Skin epidermis (tissue), 12 donors: ENCODE measurements at regions not wholly inside any gene's neighbourhood (a gene's known extent, or its start where the extent isn't known, plus 50 kb on each side); places are given as distances from the start of the nearest gene placed in this dataset.

Experiments used
- H3K27ac ChIP-seq, 21 experiments: fragments of 200-600 bp; sonication (generic) in 11 of 21; one replicate each; pipeline ENCODE4 v1.5.0; 2020; ENCODE audit warnings: mild to moderate bottlenecking in 3 of 21, inconsistent platforms in 2 of 21, moderate library complexity in 2 of 21
- H3K4me3 ChIP-seq, 7 experiments: fragments of 200-600 bp; sonication (generic) in 2 of 7; one replicate each; pipeline ENCODE4 v1.5.0; 2020; ENCODE audit warnings: inconsistent platforms in 2 of 7, mild to moderate bottlenecking in 2 of 7, moderate library complexity in 1 of 7

- Histone ChIP-seq H3K27ac (no peak overlapping the region), H3K4me3 (no peak overlapping the region)
These were observed 1221.6 kb upstream of the NRXN1 start for GRCh38 chr2:52253416-52253980.

GRCh38 chr2:52238782-52239181, 1206.8 kb upstream of the NRXN1 start:
- H3K27ac ChIP-seq, result no peak overlapping the region
- H3K4me3 ChIP-seq, result no peak overlapping the region

- Histone ChIP-seq H3K4me3 (no peak overlapping the region), H3K27ac (no peak overlapping the region)
These were observed 1190.2 kb upstream of the NRXN1 start for GRCh38 chr2:52222128-52222527.

GRCh38 chr2:52220393-52220792, 1188.5 kb upstream of the NRXN1 start:
- Histone ChIP-seq H3K4me3 (no peak overlapping the region), H3K27ac (no peak overlapping the region)

- Histone ChIP-seq H3K4me3 (no peak overlapping the region), H3K27ac (no peak overlapping the region)
These were observed 1178.7 kb upstream of the NRXN1 start for GRCh38 chr2:52210611-52211010.

GRCh38 chr2:52210161-52210560, 1178.2 kb upstream of the NRXN1 start:
- no peak overlapping the region for H3K4me3 ChIP-seq
- H3K27ac ChIP-seq, result no peak overlapping the region

- no peak overlapping the region for H3K4me3 ChIP-seq
- H3K27ac ChIP-seq, result no peak overlapping the region
These were observed 1162.4 kb upstream of the NRXN1 start for GRCh38 chr2:52194342-52194741.

GRCh38 chr2:52193804-52194203, 1161.9 kb upstream of the NRXN1 start:
- Histone ChIP-seq H3K4me3 (no peak overlapping the region), H3K27ac (no peak overlapping the region)

GRCh38 chr2:52192656-52193055, 1160.7 kb upstream of the NRXN1 start:
- Histone ChIP-seq H3K4me3 (no peak overlapping the region), H3K27ac (no peak overlapping the region)

GRCh38 chr2:52181080-52181479, 1149.1 kb upstream of the NRXN1 start:
- no peak overlapping the region for H3K4me3 ChIP-seq
- no peak overlapping the region for H3K27ac ChIP-seq

GRCh38 chr2:52178845-52179244, 1146.9 kb upstream of the NRXN1 start:
- H3K27ac ChIP-seq, result no peak overlapping the region
- H3K4me3 ChIP-seq, result no peak overlapping the region

- Histone ChIP-seq H3K4me3 (no peak overlapping the region), H3K27ac (no peak overlapping the region)
These were observed 1113.1 kb upstream of the NRXN1 start for GRCh38 chr2:52145005-52145404.

GRCh38 chr2:52144590-52144989, 1112.7 kb upstream of the NRXN1 start:
- Histone ChIP-seq H3K4me3 (no peak overlapping the region), H3K27ac (no peak overlapping the region)

- no peak overlapping the region for H3K27ac ChIP-seq
- H3K4me3 ChIP-seq, result no peak overlapping the region
These were observed 1109.1 kb upstream of the NRXN1 start for GRCh38 chr2:52141076-52141475.

GRCh38 chr2:52139241-52139640, 1107.3 kb upstream of the NRXN1 start:
- H3K27ac ChIP-seq, result no peak overlapping the region
- H3K4me3 ChIP-seq, result no peak overlapping the region

GRCh38 chr2:52135235-52135634, 1103.3 kb upstream of the NRXN1 start:
- H3K4me3 ChIP-seq, result no peak overlapping the region
- no peak overlapping the region for H3K27ac ChIP-seq

GRCh38 chr2:52128081-52128480, 1096.1 kb upstream of the NRXN1 start:
- no peak overlapping the region for H3K4me3 ChIP-seq
- no peak overlapping the region for H3K27ac ChIP-seq

- H3K4me3 ChIP-seq, result no peak overlapping the region
- H3K27ac ChIP-seq, result no peak overlapping the region
These were observed 1095.6 kb upstream of the NRXN1 start for GRCh38 chr2:52127527-52127926.

GRCh38 chr2:52117299-52117698, 1085.4 kb upstream of the NRXN1 start:
- no peak overlapping the region for H3K27ac ChIP-seq

GRCh38 chr2:52115750-52116149, 1083.8 kb upstream of the NRXN1 start:
- Histone ChIP-seq H3K4me3 (no peak overlapping the region), H3K27ac (no peak overlapping the region)

More at GRCh38 chr2:52117299-52117698, 1085.4 kb upstream of the NRXN1 start:
- H3K4me3 ChIP-seq, result no peak overlapping the region

GRCh38 chr2:52113338-52113737, 1081.4 kb upstream of the NRXN1 start:
- no peak overlapping the region for H3K27ac ChIP-seq
- H3K4me3 ChIP-seq, result no peak overlapping the region

- Histone ChIP-seq H3K27ac (no peak overlapping the region), H3K4me3 (no peak overlapping the region)
These were observed 1080.2 kb upstream of the NRXN1 start for GRCh38 chr2:52112141-52112540.
